ENCODE measurements at regions not wholly inside any gene's neighbourhood (a gene's known extent, or its start where the extent isn't known, plus 50 kb on each side); places are given as distances from the start of the nearest gene placed in this dataset.

GRCh38 chr1:101316799-101317198 lies 80.0 kb downstream of the S1PR1 start:
- no peak for DNase-seq (ENCODE audit: extremely low read depth in 1 of 2, low read depth in 1 of 2)

- peak in 1 of 2 donors; percentile 18 for DNase-seq (ENCODE audit: extremely low read depth in 1 of 2, low read depth in 1 of 2)
Observed at GRCh38 chr1:101317590-101317989, 80.8 kb downstream of the S1PR1 start.

GRCh38 chr1:101323535-101323934 lies 86.7 kb downstream of the S1PR1 start:
- DNase-seq (ENCODE audit: extremely low read depth in 1 of 2, low read depth in 1 of 2): no peak

GRCh38 chr1:101325144-101325543 lies 88.3 kb downstream of the S1PR1 start:
- DNase-seq (ENCODE audit: extremely low read depth in 1 of 2, low read depth in 1 of 2): no peak

DNA sequence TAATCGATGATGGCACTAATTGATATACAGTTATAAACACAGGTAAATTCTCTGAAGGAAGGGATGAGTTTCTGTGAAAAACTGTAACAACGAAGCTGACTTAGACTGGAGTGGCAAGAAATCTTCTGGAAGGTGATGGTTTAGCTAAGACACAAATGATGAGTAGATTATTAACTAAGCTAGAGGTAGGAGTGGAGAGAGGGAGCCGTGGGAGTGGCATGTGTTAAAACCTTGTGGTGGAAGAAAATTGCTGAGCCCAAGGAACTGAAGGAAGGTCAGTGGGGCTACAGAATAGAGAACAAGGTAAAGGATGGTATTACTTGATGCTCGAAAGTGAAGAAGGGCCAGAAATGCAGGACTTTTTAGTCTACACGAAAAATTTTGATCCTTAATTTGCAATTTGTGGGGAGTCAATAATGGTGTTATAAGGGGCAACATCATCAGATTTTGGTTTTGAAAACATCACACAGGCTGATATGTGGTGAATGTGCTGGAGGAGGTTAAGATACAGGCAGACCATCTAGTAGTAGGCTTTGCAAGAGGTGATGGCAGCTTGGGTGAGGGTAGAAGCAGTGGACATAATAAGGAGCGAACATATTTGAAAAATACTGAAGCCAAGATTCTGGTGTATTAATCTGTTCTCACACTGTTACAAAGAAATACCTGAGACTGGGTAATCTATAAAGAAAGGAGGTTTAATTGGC lies 93.8 kb downstream of the S1PR1 start:
- DNase-seq (ENCODE audit: extremely low read depth in 1 of 2, low read depth in 1 of 2): no peak

- no peak for DNase-seq (ENCODE audit: extremely low read depth in 1 of 2, low read depth in 1 of 2)
Observed at GRCh38 chr1:101331794-101332193, 95.0 kb downstream of the S1PR1 start.

DNA sequence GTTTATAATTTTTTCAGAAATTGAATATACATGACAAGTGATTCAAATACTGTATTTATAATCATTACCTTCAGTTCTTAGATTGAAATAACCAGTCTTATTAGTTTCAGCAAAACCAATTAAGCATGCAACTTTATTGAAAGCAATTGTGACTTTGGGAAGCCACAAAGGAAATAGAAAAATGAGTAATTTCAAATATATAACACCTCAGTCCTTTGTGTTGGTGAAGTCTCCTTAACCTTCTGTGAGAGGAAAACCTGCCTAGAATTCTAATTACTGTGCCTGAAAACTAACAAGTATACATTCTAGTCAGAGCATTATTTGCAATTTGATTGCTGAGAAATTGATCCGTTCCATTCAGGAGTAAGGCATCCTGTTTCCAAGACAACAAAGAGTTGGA lies 95.8 kb downstream of the S1PR1 start:
- DNase-seq (ENCODE audit: extremely low read depth in 1 of 2, low read depth in 1 of 2): no peak

DNA sequence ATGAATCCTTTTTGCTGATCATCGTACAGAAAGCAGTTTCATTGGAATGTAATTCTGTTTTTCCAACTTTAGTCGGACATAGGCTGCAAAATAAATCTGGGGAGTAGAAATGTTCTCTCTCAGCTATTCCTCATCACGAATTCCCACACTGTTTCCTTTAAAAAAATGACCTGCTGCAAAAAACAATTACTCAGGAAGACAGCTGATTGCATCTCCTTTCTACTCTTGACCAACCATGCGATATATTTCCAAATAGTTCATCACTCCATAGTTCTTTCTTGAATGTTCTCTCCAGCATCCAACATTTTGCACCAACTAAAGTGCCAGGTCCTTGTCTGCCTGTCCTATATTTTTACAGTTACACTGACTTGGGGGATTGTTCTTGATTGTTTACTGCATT lies 96.4 kb downstream of the S1PR1 start:
- DNase-seq (ENCODE audit: extremely low read depth in 1 of 2, low read depth in 1 of 2): no peak

DNA sequence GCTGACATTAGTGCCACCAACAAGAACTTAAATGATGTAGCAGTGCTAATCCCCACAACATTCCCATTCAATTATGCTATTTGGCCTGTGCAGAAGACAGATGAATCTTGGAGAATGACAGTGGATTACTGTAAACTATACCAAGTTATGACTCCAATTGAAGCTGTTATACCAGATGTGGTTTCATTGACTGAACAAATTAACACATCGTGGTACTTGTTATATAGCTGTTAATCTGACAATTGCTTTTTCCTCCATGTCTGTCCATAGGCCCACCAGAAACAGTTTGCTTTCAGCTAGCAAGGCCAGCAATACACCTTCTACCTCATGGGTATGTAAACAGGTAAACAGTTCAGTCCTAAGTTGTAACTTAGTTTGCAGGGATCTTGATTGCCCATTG lies 101.1 kb downstream of the S1PR1 start:
- no peak for DNase-seq (ENCODE audit: extremely low read depth in 1 of 2, low read depth in 1 of 2)

DNA sequence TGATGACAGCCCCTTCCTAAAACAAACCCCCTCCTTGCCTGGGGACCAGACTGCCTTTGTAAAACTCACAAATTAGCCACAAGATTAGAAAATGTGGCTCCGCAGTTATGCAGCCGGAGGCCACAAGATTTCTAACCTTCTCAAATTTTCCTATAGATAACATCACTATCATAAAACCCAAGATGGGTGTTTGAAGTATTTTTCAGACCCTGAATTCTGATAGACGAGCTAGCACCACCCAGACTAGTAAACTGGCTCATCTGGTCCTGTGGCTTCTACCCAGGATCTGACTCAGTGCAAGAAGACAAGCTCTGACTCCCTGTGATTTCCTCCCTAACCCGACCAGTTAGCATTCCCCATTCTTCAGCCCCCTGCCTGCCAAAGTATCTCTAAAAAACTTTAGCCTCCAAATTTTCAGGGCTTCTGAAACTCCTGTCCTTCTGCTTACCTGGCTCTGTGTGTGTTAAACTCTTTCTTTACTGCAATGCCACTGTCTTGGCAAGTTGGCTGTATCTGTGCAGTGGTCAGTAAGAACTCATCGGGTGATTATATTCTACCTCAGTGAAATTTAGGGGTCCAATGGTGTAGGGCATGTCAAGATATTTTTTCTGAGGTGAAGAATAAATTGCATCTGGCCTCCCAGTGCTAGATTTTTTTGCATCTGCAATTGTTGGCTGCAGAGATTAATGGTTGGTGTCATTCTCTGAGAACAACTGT lies 102.1 kb downstream of the S1PR1 start:
- DNase-seq (ENCODE audit: extremely low read depth in 1 of 2, low read depth in 1 of 2): peak in 1 of 2 donors; percentile 17

- no peak for DNase-seq (ENCODE audit: extremely low read depth in 1 of 2, low read depth in 1 of 2)
Observed at GRCh38 chr1:101344745-101345144, 107.9 kb downstream of the S1PR1 start.

GRCh38 chr1:101346419-101346818 lies 109.6 kb downstream of the S1PR1 start:
- DNase-seq (ENCODE audit: extremely low read depth in 1 of 2, low read depth in 1 of 2): no peak

- DNase-seq (ENCODE audit: extremely low read depth in 1 of 2, low read depth in 1 of 2): no peak
Observed at GRCh38 chr1:101356013-101356412, 119.2 kb downstream of the S1PR1 start.

DNA sequence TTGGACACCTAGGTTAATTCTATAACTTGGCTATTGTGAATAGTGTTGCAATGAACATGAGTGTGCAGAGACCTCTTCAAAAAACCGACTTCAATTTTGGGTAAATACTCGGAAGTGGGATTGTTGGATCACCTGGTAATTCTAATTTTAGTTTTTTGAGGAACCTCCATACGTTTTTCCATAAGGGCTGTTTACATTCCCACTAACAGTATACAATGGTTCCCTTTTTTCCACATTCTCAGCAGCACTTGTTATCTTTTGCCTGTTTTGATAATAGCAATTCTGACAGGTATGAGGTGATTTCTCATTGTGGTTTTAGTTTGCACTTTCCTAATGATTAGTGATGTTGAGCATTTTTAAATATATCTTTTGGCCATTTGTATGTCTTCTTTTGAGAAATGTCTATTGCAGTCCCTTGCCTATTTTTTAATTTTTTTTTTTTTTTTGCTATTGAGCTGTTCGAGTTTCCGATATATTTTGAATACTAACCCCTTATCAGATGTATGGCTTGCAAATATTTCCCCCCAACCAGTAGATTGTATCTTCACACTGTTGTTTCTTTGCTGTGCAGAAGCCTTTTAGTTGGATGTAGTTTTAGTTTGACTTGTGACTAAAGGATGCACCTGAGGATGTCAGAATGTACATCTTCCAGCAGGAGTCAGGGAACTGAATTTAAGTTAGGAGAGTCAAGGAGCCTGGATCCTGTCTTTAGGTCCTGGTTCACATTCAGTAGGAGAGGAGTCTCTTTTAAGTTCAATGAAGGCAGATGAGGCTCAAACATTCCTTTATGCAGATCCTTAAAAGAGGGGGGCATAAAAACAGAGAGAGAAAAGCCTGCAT lies 120.0 kb downstream of the S1PR1 start:
- DNase-seq (ENCODE audit: extremely low read depth in 1 of 2, low read depth in 1 of 2): no peak

- DNase-seq (ENCODE audit: extremely low read depth in 1 of 2, low read depth in 1 of 2): peak in 1 of 2 donors; percentile 40
Observed at GRCh38 chr1:101357444-101357986, 120.7 kb downstream of the S1PR1 start.

DNA sequence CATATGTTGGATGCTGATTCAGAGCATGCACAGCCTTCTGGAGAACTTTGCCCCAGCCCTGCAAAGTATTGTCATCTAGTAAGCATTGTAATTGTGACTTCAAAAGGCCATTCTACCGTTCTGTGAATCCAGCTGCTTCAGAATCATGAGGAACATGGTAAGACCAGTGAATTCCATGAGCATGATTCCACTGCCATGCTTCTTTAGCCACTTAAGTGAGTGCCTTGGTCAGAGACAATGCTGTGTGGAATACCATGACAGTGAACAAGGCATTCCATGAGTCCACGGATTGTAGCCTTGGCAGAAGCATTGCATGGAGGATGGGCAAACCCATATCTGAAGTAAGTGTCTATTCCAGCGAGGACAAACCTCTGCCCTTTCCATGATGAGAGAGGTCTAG lies 123.7 kb downstream of the S1PR1 start:
- DNase-seq (ENCODE audit: extremely low read depth in 1 of 2, low read depth in 1 of 2): no peak

GRCh38 chr1:101363891-101364318 lies 127.1 kb downstream of the S1PR1 start:
- no peak for DNase-seq (ENCODE audit: extremely low read depth in 1 of 2, low read depth in 1 of 2)

- no peak for DNase-seq (ENCODE audit: extremely low read depth in 1 of 2, low read depth in 1 of 2)
Observed at GRCh38 chr1:101364370-101365120, 127.7 kb downstream of the S1PR1 start.

DNA sequence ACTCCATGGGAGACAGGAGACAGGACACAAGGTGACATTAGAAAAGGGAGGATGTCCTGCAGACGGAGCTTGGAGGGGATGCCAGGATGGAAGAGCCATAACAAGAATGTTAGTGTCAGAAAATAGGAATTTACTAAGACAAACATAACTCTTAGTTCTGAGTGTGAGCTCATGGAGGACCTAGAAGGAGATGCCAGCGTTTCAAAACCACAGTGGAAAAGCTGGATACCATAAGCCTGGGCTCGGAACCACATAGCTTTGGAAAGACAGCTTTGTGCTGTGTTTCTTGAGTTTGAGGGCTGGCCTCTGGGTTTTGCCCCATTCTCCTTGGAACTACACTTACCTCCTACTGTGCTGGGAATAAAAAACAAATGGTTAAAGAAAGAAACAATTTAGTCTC lies 128.4 kb downstream of the S1PR1 start:
- no peak for DNase-seq (ENCODE audit: extremely low read depth in 1 of 2, low read depth in 1 of 2)

DNA sequence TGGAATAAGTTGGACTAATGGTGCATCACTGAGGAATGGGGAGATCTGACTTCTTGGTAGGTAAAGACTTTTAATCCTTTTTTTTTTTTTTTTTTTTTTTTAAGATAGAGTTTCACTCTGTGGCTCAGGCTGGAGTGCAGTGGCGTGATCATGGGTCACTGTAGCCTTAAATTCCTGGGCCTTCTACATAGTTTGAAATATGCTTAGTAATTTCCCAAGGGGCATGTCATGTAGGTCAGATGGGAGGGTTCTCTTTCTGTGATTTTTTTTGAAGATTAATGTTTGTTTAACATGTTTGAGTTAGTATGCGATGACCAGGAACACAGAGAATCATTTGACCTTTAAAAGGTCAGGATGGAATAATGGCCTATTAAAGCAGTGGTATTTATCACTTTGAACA lies 129.1 kb downstream of the S1PR1 start:
- DNase-seq (ENCODE audit: extremely low read depth in 1 of 2, low read depth in 1 of 2): no peak

Data from stimulated activated CD8-positive, alpha-beta memory T cell treated with anti-CD3 and anti-CD28 coated beads, Interleukin-7, amount 100 ng/mL, for 48 hours (primary cell).